ENCODE measurements at regions not wholly inside any gene's neighbourhood (a gene's known extent, or its start where the extent isn't known, plus 50 kb on each side); places are given as distances from the start of the nearest gene placed in this dataset.
A peak's percentile ranks its signal among the peaks of the same experiment; 100 is the strongest.

DNA sequence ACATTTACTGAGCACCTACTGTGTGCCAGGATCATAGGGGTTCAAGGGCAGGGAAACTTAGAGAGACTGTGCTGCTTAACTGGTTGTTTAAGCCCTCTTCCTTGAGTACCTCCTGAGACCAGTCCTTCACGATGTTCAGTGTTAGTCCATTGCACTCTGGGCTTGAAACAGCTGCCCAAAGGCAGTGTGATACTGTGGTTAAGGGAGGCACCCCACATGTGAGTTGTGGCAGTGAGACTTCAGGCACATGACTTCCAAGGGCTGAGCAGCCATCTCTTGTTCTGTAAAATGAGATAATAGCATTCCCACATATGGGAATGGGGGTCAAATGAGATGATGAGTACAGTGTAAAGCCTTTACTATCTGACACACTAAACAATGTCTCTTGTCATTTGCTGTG, 75.1 kb downstream of the LINGO1 start:
- intact Hi-C loops (cut with DNase I) = no loop called here
- no peak for DNase-seq

DNA sequence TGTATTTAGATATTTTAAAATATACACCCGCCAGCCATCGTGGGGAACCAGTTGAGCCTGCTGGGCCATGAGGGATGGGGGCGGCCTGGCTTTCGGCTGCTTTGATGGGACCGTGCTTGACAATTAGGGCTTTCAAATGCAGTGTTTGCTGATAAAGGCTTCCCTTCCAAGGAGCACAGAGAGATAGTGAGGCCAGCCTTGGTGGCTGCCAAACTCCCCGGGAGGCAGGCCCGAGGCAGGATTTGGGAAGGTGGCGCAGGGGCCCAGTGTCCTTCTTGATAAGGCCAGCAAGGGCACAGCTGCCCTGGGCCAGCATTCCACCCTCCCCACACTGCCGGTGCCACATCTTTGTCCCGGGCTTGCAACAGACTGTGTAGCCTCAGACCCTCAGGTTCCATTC, 75.6 kb downstream of the LINGO1 start:
- no peak for DNase-seq
- intact Hi-C loops (cut with DNase I) = no loop called here

DNA sequence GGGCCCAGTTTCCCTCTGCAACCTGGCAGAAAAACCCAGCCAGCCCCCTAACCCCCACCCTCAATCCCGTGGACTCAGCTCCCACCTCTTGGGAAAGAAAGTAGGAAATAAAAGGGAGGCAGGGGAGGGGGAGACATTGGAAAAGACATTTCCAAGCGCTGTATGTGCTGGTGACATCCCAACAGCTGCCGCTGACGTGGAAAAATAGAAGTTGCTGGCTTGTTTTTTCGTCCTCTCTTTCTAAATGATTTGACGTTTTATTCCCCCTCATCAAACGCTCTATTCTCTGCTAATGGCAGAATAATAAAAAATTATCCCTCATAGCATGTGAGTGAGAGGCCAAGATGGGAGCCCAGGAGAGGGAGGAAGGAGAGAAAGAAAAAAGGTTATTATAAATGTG, 76.1 kb downstream of the LINGO1 start:
- intact Hi-C loops (cut with DNase I) = no loop called here
- no peak for DNase-seq

DNA sequence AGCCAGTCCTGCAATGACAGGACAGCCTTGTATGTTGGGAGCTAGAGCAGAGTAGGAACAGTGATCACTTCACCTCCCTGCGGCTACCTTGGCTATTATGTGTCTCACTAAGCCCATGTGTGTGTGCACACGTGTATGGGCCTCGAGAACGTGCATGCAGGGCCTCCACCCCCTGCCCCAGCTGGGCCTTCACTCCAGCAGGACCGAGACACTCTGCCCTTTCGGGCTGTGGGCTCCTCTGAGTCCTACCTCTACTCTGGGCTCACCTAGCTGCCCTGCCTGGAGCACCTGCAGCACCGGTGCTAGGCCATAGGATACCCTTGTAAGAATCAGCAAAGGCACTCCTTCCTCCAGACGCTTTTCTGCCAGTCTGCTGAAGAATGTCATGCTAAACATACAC, 77.5 kb downstream of the LINGO1 start:
- intact Hi-C loops (cut with DNase I) = no loop called here
- no peak for DNase-seq

DNA sequence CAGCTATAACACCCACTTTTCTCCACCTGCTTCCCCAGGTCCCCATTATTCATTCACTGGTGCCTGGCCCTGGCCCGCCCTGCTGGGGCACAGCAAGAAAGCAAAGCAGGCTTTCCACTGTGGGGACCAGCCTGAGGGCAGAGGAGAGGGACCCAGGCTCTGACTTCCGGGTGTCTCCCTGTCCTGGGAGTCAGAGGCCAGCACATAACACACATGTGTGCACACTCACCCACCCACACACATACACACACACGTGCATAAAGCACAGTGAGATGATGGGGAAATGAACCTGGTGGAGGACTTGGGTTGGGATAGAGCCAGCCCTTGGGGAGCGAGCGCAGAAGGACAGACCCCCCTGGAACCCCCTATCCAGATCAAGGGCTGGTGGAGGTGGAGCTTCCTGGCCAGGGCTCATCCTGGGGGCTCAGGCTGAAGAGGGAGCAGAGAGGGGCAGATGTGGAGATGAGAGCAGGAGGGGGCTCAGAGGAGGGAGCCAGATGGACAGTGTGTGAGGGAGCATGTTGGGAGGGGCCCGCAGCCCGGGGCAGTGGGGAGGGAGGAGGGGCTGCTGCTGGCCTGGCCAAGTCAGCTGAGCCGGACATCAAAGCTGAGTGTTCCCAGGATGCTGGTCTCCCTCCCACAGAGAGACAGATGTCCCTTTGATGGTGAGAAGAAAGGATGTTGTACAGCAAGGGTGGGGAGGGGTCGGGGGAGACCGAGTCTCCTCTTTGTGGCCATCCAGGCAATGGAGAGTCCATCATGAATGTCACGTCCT, 78.2 kb downstream of the LINGO1 start:
- intact Hi-C loops (cut with DNase I) = no loop called here
- peak; percentile 68 to 95 (median 88) for DNase-seq

DNA sequence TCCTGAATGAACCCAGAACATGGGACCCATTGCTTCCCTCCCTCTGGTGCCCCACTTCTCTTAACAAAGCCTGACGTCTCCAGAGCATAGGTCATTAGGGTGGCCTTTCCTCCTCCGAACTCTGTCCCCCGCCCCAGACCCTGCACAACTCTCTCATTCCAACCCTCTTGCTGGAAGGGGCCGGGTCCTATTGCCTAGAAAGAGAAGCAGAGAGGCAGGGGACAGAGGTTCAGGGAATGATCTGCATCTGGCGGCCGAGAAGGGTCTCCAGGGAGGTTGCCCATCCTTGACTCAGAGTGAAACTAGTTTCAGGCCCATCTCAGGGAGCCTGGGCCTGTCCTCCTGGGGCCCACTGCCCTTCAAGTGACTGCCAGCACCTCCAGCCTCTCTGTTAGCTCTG, 79.0 kb downstream of the LINGO1 start:
- DNase-seq = no peak

DNA sequence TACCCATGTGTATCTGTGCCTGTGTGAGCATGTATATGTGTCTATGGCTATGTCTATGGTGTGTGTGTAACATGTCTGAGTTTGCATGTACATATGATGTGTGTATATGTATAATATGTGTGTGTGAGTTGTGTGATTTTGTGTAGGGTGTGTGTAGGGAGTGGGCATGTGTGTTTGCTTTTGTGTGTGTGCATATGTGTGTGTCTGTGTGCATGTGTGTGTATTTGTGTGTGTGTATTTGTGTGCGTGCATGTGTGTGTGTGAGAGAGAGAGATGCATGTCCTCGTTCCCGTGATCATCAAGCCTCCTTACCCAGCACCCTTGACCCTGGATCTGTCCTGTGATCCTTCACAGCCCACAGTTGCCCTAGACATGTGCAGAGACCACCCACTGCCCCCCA, 79.5 kb downstream of the LINGO1 start:
- intact Hi-C loops (cut with DNase I) = no loop called here

More for the DNA sequence above, 79.0 kb downstream of the LINGO1 start:
- intact Hi-C loops (cut with DNase I) = no loop called here

DNA sequence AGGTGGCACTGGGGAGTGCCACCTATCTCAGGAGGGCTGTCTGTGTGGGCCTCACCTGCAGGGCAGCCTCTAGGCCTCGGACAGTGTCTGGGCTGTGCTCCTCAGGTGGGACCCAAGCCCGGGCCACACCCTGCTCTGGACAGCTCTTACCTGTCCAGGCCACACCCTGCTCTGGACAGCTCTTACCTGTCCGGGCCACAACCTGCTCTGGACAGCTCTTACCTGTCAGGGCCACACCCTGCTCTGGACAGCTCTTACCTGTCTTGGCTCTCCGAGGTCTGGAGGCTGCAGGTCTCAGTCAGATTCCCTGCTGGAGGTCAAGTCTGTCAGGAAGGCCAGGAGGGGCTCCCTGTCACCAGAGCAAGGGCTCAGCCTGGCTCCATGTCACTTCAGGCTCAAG, 80.6 kb downstream of the LINGO1 start:
- intact Hi-C loops (cut with DNase I) = no loop called here
- no peak for DNase-seq

More for the DNA sequence above, 79.5 kb downstream of the LINGO1 start:
- DNase-seq = no peak

DNA sequence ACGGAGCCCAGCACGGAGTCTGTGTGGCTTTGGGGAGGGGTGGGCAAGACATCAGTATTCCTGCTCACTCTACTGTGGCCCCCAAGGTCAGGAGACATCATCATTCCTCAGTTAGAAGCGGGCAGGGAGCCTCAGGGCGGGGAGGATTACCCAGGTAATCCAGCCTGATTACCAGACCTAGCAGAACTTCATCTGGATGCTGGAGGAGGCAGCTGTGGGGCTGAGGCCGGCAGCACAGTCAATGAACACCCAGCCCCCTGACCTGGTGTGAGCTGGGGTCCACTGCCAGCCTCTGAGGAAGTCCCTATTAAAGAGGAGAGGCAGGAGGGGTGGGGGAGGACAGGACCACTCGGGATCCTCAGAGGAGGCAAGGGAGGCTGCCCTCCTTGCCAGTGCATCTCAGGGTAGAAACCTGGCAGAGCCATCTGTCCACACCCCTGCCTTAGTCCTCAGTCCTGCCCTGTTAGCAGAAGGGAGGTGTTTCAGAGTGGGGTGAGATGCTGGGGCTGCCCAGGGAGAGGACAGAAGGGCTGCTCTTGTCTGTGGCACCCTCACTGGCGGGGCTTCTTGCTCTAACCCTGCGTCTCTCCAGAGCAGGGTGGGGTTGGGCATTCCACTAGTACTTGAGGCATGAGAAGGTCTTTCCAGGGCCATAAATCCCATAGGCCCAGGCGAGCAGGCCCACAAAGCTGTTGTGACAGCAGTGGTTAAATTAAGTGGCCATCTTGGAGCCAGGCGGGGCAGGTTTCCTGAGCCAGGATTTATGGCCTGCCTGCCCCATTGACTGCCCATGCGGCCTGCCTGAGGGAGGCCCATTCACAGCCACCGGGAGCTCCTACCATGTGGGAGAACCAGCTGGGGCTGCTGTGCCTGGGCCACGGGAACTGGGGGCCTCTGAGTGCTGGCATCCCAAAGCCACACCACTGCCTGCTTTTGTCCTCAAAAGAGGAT, 82.1 kb downstream of the LINGO1 start:
- intact Hi-C loops (cut with DNase I) = no loop called here

DNA sequence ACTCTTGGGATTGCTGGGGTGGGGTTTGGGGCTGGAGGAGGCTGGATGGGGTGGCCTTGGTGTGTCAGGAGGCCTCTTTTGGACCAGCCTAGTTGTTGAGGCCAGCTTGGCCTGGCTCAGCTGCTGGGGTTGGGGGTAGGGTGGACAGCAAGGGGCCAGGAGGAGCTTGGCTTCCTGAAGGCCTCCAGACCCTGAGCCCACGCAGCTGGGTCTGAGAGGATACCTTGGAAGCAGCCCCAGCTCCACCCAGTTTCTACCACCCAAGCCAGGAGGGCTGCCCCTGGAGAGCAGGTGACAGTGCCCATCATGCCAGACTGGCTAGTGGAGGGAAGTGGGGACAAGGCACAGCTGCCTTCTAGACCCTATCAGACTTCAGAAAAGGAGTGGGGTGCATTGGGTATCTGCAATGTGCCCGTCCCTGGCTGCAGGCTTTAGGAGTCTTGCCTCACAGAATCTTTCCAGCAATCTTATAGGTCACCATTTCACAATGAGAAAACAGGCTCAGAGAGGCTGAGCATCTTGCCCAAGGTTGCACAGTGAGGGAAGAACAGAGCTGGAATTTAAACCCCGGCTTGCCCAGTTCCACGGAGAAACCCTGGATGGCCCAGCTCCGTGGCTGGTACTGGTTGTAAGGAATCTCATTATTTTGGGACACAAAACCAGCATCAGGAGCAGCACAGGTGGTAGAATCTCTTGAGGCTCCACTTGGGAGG, 83.0 kb downstream of the LINGO1 start:
- intact Hi-C loops (cut with DNase I) = no loop called here
- DNase-seq = no peak

More for the DNA sequence above, 82.1 kb downstream of the LINGO1 start:
- peak in 7 of 42 donors; percentile 28 to 69 (median 51) for DNase-seq

DNA sequence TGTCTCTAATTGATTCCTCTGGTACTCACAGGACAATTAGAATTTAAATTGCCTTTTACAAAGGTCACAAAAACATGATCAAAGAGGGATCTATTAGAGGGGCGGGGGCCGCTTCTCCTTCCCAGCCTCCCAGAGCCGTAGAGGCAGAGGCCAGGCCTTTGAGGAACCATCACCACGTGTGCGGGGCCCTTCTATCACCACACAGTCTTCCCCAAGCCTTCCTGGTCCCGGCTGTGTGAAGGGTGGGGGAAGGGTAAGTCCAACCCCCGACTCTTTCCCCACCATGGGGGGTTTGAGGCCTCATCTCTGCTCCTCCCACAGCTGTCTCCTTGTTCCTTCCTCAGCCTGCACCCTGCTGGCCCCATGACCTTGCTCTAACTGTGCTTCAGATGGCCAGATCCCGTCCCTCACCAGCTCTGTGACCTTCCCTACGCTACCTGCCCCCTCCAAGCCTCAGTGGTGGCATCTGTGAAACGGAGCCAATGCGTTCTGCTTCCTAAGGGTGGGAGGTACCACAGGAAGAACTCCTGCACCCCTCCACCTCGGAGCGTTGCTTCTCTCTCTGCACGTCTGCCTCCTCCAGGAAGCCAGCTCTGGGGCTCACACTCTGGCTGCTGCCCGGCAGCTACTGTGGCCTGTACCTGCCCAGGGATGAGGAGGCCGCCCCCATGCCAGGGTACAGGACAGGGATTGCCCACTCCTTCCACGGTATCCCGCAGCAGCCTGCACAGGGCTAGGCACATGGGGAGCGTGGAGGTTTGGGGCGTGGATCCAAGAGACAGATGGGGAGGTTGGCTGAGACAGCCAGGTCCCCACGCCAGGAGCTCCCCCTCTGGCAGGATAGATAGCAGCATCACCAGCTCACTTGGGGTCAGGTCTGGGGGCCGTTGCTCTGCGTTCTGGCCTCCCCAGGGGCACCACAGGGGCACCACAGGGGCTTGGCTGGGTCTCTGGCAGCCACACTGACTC, 83.8 kb downstream of the LINGO1 start:
- DNase-seq = no peak
- intact Hi-C loops (cut with DNase I) = no loop called here

DNA sequence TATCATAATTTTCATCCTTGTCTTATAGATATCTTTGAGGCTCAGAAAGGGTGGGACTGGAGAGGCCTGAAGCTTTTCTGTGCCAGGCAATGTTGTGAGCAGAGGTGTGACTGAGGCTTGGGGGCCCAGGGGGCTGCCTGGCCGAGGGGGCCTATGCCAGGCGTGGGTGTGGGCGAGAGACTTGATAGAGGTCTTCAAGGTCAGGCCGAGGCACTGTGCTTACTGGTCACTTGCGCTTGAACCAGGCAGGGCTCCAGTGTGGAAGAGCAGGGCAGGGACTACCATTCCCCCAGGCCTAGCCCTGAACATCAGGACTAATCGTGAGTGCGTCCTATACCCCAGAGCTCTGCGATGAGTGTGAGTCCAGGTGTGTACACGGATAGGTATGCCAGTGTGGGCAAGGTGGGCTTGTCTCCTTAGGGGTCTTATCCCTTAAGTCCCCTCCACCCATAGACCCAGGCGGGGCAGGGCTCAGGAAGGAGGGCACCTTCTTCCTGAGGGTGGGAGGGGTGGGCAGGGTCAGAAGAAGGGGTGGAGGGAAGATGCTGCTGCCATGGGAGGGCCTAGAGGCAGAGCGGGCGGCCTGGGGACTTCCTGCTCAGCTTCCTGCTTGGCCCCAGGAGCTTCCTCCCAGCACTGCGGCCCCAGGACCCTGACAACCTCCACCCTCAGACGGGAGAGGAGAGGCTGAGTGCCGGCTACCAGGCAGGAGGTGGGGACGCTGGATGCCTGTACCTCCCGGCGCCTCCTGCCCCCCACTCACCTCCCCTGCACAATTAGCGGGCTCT, 84.7 kb downstream of the LINGO1 start:
- intact Hi-C loops (cut with DNase I) = no loop called here

DNA sequence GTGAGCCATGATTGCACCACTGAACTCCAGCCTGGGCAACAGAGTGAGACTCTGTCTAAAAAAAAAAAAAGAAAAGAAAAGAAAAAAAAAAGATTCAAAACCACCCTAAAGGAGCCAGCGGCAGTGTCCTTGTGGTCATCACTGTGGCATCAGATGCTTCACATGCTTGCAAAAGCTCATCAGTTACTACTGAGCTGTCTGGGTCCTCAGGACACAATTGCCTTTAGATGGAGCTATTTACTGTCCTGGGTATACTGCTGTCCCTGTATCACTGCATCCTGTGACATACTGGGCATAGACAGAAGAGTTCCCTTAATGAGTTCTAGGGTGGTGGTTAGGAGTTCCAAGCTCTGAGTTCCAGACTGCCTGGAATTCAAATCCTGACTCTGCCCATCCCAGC, 85.8 kb downstream of the LINGO1 start:
- intact Hi-C loops (cut with DNase I) = no loop called here
- DNase-seq = peak in 1 of 42 donors; percentile 9

More for the DNA sequence above, 84.7 kb downstream of the LINGO1 start:
- DNase-seq = no peak

DNA sequence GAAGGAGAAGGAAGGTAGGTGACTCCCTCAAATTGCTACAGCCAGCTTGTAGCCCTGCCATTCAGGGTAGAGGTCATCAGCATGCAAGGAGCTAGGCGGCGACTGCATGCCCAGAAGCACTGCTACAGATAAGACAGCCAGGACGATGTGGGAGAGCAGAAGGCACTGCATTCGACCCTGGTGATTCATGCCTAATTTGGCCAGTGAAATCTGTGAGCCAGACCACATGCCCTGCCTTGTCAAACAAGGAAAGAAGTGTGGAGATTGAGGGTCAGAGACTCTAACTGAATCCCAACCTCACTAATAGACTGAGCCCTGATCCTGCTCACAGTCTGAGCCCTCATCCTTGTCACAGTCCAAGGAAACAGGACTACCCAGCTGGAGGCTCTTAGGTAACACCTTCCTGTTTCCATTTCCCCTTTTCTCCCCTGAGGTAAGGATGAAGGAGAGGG, 86.6 kb downstream of the LINGO1 start:
- DNase-seq = peak in 3 of 42 donors; percentile 0 to 7 (median 4)
- intact Hi-C loops (cut with DNase I) = no loop called here

DNA sequence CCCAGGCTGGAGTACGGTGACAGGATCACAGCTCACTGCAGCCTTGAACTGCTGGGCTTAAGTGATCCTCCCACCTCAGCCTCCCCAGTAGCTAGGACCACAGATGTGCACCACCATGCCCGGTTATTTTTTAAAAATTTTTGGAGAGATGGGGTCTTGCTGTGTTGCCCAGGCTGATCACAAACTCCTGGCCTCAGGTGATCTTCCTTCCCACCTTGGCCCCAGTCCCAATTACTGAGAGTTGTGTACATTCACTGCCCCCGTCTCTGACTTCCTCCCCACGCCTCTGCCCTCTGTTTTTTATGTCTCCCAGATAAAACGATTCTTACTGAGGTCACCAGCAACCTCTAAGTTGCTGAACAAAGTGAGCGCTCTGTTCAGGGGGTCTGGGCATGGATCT, 87.7 kb downstream of the LINGO1 start:
- DNase-seq = peak in 3 of 42 donors; percentile 2 to 11 (median 4)
- intact Hi-C loops (cut with DNase I) = no loop called here

DNA sequence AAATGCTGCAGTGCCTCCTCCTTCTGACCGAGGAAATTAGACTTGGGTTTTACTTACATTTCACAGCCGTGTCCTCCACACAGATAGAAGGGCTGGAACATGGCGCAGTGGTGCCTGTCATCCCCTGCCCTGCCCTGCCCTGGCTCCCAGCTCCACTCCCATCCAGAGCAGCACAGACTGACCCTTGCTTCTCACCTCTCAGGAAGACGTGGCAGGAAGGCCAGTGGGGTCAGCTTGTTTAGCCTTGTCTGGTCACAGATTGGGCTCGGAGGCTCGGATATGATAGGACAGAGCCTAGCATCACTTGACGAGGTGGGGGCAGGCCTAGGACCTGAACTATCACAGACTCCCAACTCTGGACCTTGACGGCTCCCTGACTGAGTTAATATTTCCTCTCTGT, 88.5 kb downstream of the LINGO1 start:
- peak in 2 of 42 donors; percentile 13 to 16 for DNase-seq
- intact Hi-C loops (cut with DNase I) = loop anchor here (5.0 kb wide), 3 partner anchors 88 to 427 kb away; partner anchors contain the start of gene LINGO1

DNA sequence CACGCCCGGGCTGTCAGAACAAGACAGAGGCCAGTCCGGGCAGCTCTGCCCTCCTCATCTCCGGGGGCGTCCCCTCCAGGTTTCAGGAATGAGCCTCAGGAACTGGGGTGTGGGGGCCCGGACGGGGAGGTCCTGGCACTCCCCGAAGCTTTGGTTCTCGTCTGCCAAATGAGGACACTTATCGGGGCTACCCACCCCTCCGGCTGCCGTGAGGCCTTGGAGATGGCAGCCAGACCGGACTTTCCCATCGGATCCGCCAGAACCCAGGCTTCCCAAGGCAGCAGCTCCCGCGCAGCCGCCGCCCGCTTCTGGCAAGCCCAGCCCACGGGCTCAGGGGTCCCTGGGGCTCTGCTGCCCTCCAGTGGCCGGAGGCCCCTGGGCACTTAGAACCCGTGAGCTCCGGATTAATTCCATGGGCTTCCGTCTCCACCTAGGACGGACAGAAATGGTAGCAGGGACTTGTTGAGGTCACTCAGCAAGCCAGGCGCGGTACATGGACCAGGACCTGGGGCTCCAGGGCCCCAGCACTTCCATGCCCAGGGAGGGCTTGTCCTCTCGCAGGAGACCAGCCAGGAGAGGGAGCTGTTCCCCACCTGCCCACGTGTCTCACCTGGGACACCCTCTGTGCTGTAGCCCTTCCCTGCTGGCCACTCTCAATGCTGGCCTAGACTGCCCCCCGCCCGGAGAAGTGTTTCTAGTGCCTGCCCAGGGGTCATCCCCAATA, 89.4 kb downstream of the LINGO1 start:
- intact Hi-C loops (cut with DNase I) = loop anchor here (2.0 to 5.0 kb wide), 4 partner anchors 47 to 426 kb away; partner anchors contain the start of gene LINGO1
- peak; percentile 74 to 96 (median 90) for DNase-seq

Data from head of caudate nucleus (tissue), 42 donors.